ENCODE measurements at regions not wholly inside any gene's neighbourhood (a gene's known extent, or its start where the extent isn't known, plus 50 kb on each side); places are given as distances from the start of the nearest gene placed in this dataset.
"Not testable (repeated sequence)": the region's sequence is repeated elsewhere in the genome, so short reads cannot be mapped to it uniquely, and the experiment has no call there.

DNA sequence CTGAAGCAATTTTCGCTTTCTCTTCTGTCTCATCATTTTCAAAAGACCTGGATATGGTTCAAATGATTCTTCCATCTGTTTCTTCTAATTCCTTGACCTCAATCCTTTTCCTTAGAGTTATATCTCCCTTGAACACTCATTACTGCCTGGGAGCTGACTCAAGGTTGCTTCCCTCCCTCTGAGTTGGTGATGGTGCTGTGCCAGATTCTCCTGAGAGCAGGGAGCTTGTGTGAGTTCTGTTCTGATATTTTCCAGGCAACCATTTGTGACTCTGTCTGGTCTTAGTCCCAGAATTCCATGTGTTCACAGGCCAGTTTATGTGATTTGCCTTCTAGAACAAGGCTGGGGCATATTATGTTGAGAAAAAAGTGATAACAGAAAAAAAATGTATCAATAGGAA lies 505.1 kb upstream of the SYT1 start:
- Histone ChIP-seq H3K4me2 (ENCODE audit: low read length) (no peak overlapping the region), H3K4me3 (ENCODE audit: low read depth, low read length) (no peak overlapping the region), H3K79me2 (no peaks in the 10 kb centered on the region), H3K4me1 (no peaks in the 10 kb centered on the region), H2AFZ (no peak overlapping the region), H3K36me3 (ENCODE audit: control insufficient read depth, insufficient read depth, low read length) (no peaks in the 10 kb centered on the region), H3K27me3 (ENCODE audit: control insufficient read depth, insufficient read depth, low read length) (no peaks in the 10 kb centered on the region), H3K9ac (no peak overlapping the region), H3K9me3 (ENCODE audit: control insufficient read depth, low read length) (no peaks in the 10 kb centered on the region), H3K27ac (no peak overlapping the region)
- TF ChIP-seq, protein P1, sequence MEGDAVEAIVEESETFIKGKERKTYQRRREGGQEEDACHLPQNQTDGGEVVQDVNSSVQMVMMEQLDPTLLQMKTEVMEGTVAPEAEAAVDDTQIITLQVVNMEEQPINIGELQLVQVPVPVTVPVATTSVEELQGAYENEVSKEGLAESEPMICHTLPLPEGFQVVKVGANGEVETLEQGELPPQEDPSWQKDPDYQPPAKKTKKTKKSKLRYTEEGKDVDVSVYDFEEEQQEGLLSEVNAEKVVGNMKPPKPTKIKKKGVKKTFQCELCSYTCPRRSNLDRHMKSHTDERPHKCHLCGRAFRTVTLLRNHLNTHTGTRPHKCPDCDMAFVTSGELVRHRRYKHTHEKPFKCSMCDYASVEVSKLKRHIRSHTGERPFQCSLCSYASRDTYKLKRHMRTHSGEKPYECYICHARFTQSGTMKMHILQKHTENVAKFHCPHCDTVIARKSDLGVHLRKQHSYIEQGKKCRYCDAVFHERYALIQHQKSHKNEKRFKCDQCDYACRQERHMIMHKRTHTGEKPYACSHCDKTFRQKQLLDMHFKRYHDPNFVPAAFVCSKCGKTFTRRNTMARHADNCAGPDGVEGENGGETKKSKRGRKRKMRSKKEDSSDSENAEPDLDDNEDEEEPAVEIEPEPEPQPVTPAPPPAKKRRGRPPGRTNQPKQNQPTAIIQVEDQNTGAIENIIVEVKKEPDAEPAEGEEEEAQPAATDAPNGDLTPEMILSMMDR (IDR thresholded peaks at IDR 0.05), result no peak

DNA sequence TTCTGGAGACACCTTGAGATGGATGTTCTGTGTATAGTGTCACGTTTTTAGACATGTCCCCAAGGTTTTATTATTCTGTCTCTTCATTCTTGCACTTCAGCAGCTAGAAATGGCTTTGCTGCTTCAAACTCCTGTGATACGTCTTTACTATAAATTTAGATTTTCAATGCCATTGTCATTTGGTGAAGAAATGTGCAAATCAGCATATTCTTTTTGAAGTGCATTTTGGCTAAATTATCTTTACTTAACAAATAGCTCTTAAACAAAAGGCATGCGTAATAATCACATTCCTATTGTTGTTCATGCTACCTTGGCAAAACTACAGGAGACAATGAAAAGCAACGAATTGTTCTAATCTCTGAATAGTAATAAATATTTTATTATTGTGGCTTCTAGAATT lies 502.9 kb upstream of the SYT1 start:
- H3K9me3 ChIP-seq (ENCODE audit: control insufficient read depth, low read length), result peaks cover 4% of the 10 kb centered on the region
- H3K36me3 ChIP-seq (ENCODE audit: control insufficient read depth, insufficient read depth, low read length), result no peaks in the 10 kb centered on the region
- TF ChIP-seq, protein P1 (IDR thresholded peaks at IDR 0.05), result no peak
- no peak overlapping the region for H3K4me2 ChIP-seq (ENCODE audit: low read length)
- no peaks in the 10 kb centered on the region for H3K79me2 ChIP-seq
- no peak overlapping the region for H3K4me3 ChIP-seq (ENCODE audit: low read depth, low read length)
- H3K4me1 ChIP-seq, result no peaks in the 10 kb centered on the region
- no peak overlapping the region for H3K27ac ChIP-seq
- H3K9ac ChIP-seq, result no peak overlapping the region
- H2AFZ ChIP-seq, result no peak overlapping the region
- no peaks in the 10 kb centered on the region for H3K27me3 ChIP-seq (ENCODE audit: control insufficient read depth, insufficient read depth, low read length)

DNA sequence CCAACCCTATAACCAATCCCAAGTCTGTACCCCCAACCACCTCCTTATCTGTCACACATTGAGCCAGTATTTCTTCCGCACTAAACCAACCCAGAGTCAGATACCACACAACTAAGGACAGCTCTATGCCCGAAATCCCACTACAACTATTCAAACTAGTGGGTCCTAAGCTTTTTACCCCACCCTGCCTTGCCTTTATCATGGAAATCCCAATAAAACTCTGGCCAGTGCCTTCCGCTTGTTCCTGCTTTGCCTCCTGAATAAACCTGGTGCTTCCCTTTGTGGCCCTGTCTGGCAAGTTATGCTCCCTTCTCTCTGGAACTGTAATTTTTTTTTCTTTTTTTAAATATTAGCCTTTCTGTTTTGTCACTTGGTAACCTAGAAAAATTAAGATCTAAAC lies 493.3 kb upstream of the SYT1 start:
- TF ChIP-seq, protein P1 (IDR thresholded peaks at IDR 0.05), result no peak
- H3K9ac ChIP-seq, result no peak overlapping the region
- H3K4me2 ChIP-seq (ENCODE audit: low read length), result no peak overlapping the region
- no peak overlapping the region for H3K27ac ChIP-seq
- no peak overlapping the region for H3K4me3 ChIP-seq (ENCODE audit: low read depth, low read length)
- no peaks in the 10 kb centered on the region for H3K27me3 ChIP-seq (ENCODE audit: control insufficient read depth, insufficient read depth, low read length)
- no peaks in the 10 kb centered on the region for H3K9me3 ChIP-seq (ENCODE audit: control insufficient read depth, low read length)
- H2AFZ ChIP-seq, result no peak overlapping the region
- H3K79me2 ChIP-seq, result no peaks in the 10 kb centered on the region
- H3K4me1 ChIP-seq, result no peaks in the 10 kb centered on the region
- no peaks in the 10 kb centered on the region for H3K36me3 ChIP-seq (ENCODE audit: control insufficient read depth, insufficient read depth, low read length)

DNA sequence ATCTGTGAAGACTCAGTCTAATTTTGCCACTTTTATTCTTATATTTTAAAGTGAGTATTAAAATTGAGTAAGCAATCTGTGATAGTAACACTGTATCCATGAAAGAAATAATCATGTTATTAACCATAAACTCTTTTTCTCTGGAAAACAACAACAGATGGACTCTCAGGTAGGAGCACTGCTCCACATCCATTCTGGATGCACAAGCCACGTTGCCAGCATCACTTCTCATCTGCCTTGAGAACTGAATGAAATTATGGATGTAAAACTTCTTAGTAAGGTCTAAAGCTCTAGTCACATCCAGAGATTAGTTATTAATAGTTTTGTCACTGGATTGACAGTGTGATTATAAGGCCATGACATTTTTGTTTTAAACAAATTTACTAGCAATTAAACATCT lies 489.1 kb upstream of the SYT1 start:
- no peak overlapping the region for H3K4me3 ChIP-seq (ENCODE audit: low read depth, low read length)
- H3K36me3 ChIP-seq (ENCODE audit: control insufficient read depth, insufficient read depth, low read length), result no peaks in the 10 kb centered on the region
- no peaks in the 10 kb centered on the region for H3K9me3 ChIP-seq (ENCODE audit: control insufficient read depth, low read length)
- no peaks in the 10 kb centered on the region for H3K4me1 ChIP-seq
- H3K27ac ChIP-seq, result no peak overlapping the region
- H2AFZ ChIP-seq, result no peak overlapping the region
- no peaks in the 10 kb centered on the region for H3K27me3 ChIP-seq (ENCODE audit: control insufficient read depth, insufficient read depth, low read length)
- TF ChIP-seq, protein P1 (IDR thresholded peaks at IDR 0.05), result no peak
- H3K9ac ChIP-seq, result no peak overlapping the region
- no peak overlapping the region for H3K4me2 ChIP-seq (ENCODE audit: low read length)
- no peaks in the 10 kb centered on the region for H3K79me2 ChIP-seq

DNA sequence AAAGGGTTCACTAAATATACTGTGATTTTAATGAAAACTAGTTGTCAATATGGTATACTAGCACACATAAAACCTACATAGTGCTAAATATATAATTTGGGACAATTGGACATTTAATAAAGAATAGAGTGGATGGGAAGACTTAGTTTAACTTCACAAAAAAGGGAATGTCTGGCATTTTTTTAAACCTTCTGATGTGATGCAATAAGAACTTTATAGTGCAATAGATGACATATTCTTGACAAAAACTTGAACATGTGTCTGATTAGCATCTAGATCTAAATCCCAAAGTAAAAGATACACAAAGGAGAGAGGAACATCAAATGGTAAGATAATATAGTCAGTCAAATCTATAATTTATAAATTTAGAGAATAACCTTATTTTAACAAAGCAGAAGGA lies 488.3 kb upstream of the SYT1 start:
- H3K4me2 ChIP-seq (ENCODE audit: low read length), result no peak overlapping the region
- H3K9ac ChIP-seq, result no peak overlapping the region
- no peak overlapping the region for H3K4me3 ChIP-seq (ENCODE audit: low read depth, low read length)
- no peak overlapping the region for H3K27ac ChIP-seq
- no peaks in the 10 kb centered on the region for H3K9me3 ChIP-seq (ENCODE audit: control insufficient read depth, low read length)
- TF ChIP-seq, protein P1 (IDR thresholded peaks at IDR 0.05), result no peak
- H2AFZ ChIP-seq, result no peak overlapping the region
- H3K79me2 ChIP-seq, result no peaks in the 10 kb centered on the region
- no peaks in the 10 kb centered on the region for H3K27me3 ChIP-seq (ENCODE audit: control insufficient read depth, insufficient read depth, low read length)
- H3K36me3 ChIP-seq (ENCODE audit: control insufficient read depth, insufficient read depth, low read length), result no peaks in the 10 kb centered on the region
- no peaks in the 10 kb centered on the region for H3K4me1 ChIP-seq

DNA sequence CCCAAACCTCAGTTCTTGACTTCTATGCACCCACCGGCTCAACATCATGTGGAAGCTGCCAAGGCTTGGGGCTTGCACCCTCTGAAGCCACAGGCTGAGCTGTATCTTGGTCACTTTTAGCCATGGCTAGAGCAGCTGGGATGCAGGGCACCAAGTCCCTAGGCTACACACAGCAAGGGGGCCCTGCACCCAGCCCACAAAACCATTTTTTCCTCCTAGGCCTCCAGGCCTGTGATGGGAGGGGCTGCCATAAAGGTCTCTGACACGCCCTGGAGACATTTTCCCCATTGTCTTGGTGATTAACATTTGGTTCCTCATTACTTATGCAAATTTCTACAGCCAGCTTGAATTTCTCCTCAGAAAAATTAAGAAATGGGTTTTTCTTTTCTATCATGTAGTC lies 485.5 kb upstream of the SYT1 start:
- not testable (repeated sequence) for H3K27me3 ChIP-seq (ENCODE audit: control insufficient read depth, insufficient read depth, low read length); H3K9me3 ChIP-seq (ENCODE audit: control insufficient read depth, low read length); H3K36me3 ChIP-seq (ENCODE audit: control insufficient read depth, insufficient read depth, low read length); H3K9ac ChIP-seq; H3K4me1 ChIP-seq; H2AFZ ChIP-seq; H3K27ac ChIP-seq; H3K4me2 ChIP-seq (ENCODE audit: low read length); H3K79me2 ChIP-seq; H3K4me3 ChIP-seq (ENCODE audit: low read depth, low read length)

All from parathyroid adenoma (tissue), 2 donors.